SK-N-MC (cell line): ENCODE measurements at regions not wholly inside any gene's neighbourhood (a gene's known extent, or its start where the extent isn't known, plus 50 kb on each side); places are given as distances from the start of the nearest gene placed in this dataset.

Source experiments
- EZH2 ChIP-seq: fragments of 200-600 bp; sonication (generic); IDR thresholded peaks from one replicate; pipeline ENCODE4 v1.6.1; 2017; ENCODE audit warnings: antibody characterized with exemption
- POLR2AphosphoS5 ChIP-seq: IDR thresholded peaks from 2 replicates; pipeline ENCODE4 v1.6.1; 2012; ENCODE audit warnings: mild to moderate bottlenecking, low read depth, low read length, borderline replicate concordance

GRCh38 chr7:112889268-112889667, 99.1 kb upstream of the TMEM168 start:
- TF ChIP-seq EZH2 = no peak
- TF ChIP-seq POLR2AphosphoS5 = no peak
